ENCODE measurements at regions not wholly inside any gene's neighbourhood (a gene's known extent, or its start where the extent isn't known, plus 50 kb on each side); places are given as distances from the start of the nearest gene placed in this dataset.

DNA sequence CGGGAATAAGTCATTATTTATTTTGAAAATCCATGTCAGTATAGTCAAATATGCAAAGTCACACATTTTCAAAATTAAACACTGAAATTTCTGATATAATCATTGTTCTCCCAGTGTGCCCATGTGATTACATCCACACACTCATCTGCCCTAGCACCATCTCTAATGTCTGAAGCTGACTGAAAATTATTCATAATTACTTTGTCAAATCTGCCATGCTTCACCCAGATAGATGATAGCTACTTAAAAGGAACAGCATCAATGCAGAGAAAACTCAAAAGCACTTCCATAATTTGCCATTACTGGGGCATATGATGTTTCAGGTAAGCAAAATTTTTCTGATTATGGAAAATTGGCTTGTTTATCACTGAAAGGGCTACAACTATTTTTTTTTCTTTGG is 1433.3 kb upstream of the IGFBP7 start:
- Histone ChIP-seq H3K27me3 (ENCODE audit: control insufficient read depth, insufficient read depth, low read length) (no peaks in the 10 kb centered on the region), H3K9ac (ENCODE audit: low read length) (no peak overlapping the region), H3K4me1 (ENCODE audit: control insufficient read depth, insufficient read depth, low read length) (no peaks in the 10 kb centered on the region), H3K9me3 (ENCODE audit: control insufficient read depth, low read length) (no peaks in the 10 kb centered on the region), H3K4me3 (ENCODE audit: low read length) (no peak overlapping the region), H3K36me3 (ENCODE audit: control insufficient read depth, insufficient read depth, low read length) (no peaks in the 10 kb centered on the region)

GRCh38 chr4:58541926-58542325 is 1431.7 kb upstream of the IGFBP7 start:
- H3K36me3 ChIP-seq (ENCODE audit: control insufficient read depth, insufficient read depth, low read length): no peaks in the 10 kb centered on the region
- H3K4me1 ChIP-seq (ENCODE audit: control insufficient read depth, insufficient read depth, low read length): no peaks in the 10 kb centered on the region
- no peak overlapping the region for H3K9ac ChIP-seq (ENCODE audit: low read length)
- H3K27me3 ChIP-seq (ENCODE audit: control insufficient read depth, insufficient read depth, low read length): no peaks in the 10 kb centered on the region
- no peak overlapping the region for H3K4me3 ChIP-seq (ENCODE audit: low read length)
- H3K9me3 ChIP-seq (ENCODE audit: control insufficient read depth, low read length): no peaks in the 10 kb centered on the region

DNA sequence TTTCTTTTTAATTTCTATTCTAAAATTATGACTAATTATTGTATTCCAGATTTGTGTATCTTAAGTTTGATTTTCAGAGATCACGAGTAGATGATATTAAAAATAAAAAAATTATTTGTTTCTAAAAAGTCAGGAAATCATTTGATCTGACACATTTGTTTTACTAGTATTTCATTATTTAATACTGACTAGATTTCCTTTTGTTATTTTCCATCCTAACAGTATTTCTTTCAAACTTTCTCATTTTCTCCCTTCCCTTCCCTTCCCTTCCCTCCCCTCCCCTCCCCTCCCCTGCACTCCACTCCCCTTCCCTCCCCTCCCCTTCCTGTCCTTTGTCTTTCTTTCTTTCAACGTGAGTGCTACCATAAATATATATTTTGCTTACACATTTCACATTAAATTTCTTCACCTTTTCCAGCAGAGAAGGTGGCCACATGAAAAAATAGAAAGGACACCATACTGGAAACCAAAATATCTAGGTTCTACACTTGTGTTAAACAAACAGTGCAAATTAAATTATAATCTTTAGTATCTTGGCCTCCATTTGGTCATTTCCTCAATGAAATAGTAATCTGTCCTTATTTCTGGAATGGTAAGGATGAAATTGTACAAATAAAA is 1412.7 kb upstream of the IGFBP7 start:
- Histone ChIP-seq H3K9me3 (ENCODE audit: control insufficient read depth, low read length) (no peaks in the 10 kb centered on the region), H3K27me3 (ENCODE audit: control insufficient read depth, insufficient read depth, low read length) (no peaks in the 10 kb centered on the region), H3K4me3 (ENCODE audit: low read length) (no peak overlapping the region), H3K9ac (ENCODE audit: low read length) (no peak overlapping the region), H3K36me3 (ENCODE audit: control insufficient read depth, insufficient read depth, low read length) (no peaks in the 10 kb centered on the region), H3K4me1 (ENCODE audit: control insufficient read depth, insufficient read depth, low read length) (no peaks in the 10 kb centered on the region)

DNA sequence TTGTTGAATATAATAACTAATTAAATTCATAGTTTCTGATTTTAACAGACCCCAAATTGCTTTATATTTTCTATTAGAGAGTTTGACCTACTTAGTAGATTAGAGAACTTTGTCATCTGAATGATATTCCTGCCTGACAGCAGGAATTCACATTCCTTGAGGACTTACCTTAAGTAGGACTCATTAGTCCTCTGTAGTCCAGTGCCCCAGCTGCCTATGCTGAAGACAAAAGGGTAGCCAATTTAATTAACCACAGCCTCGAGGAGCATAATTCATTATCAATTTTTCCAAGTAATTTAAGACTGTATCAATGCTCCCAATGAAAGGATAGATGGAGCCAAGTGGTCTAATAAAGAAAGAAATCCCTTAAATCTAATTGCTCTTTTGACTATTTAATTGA is 1405.0 kb upstream of the IGFBP7 start:
- Histone ChIP-seq H3K4me3 (ENCODE audit: low read length) (no peak overlapping the region), H3K36me3 (ENCODE audit: control insufficient read depth, insufficient read depth, low read length) (no peaks in the 10 kb centered on the region), H3K9me3 (ENCODE audit: control insufficient read depth, low read length) (no peaks in the 10 kb centered on the region), H3K9ac (ENCODE audit: low read length) (no peak overlapping the region), H3K27me3 (ENCODE audit: control insufficient read depth, insufficient read depth, low read length) (no peaks in the 10 kb centered on the region), H3K4me1 (ENCODE audit: control insufficient read depth, insufficient read depth, low read length) (no peaks in the 10 kb centered on the region)

DNA sequence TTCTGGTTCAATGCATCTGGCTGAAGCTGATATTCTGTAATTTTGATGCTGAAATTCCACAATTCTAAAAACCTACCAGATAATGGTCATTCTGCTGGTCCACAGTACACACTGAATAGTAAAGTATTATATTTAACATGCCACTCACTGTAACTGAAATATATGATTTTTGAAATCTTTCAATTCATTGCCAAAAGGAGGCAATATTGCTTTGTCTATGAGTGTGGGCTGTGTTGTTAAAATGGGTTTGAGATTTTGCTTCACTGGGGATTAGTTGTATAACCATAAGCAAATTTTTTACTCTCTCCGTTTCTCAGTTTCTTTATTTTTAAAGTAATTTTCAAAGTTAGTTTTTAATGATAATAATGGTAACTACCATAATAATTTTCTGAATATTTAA is 1404.1 kb upstream of the IGFBP7 start:
- H3K9me3 ChIP-seq (ENCODE audit: control insufficient read depth, low read length): no peaks in the 10 kb centered on the region
- H3K36me3 ChIP-seq (ENCODE audit: control insufficient read depth, insufficient read depth, low read length): no peaks in the 10 kb centered on the region
- no peak overlapping the region for H3K9ac ChIP-seq (ENCODE audit: low read length)
- no peaks in the 10 kb centered on the region for H3K4me1 ChIP-seq (ENCODE audit: control insufficient read depth, insufficient read depth, low read length)
- H3K4me3 ChIP-seq (ENCODE audit: low read length): no peak overlapping the region
- no peaks in the 10 kb centered on the region for H3K27me3 ChIP-seq (ENCODE audit: control insufficient read depth, insufficient read depth, low read length)

- H3K36me3 ChIP-seq (ENCODE audit: control insufficient read depth, insufficient read depth, low read length): no peaks in the 10 kb centered on the region
- H3K4me1 ChIP-seq (ENCODE audit: control insufficient read depth, insufficient read depth, low read length): no peaks in the 10 kb centered on the region
- no peak overlapping the region for H3K9ac ChIP-seq (ENCODE audit: low read length)
- H3K9me3 ChIP-seq (ENCODE audit: control insufficient read depth, low read length): no peaks in the 10 kb centered on the region
- H3K4me3 ChIP-seq (ENCODE audit: low read length): no peak overlapping the region
- H3K27me3 ChIP-seq (ENCODE audit: control insufficient read depth, insufficient read depth, low read length): no peaks in the 10 kb centered on the region
These were observed 1400.5 kb upstream of the IGFBP7 start for GRCh38 chr4:58510652-58511051.

GRCh38 chr4:58507079-58507478 is 1396.9 kb upstream of the IGFBP7 start:
- Histone ChIP-seq H3K4me3 (ENCODE audit: low read length) (no peak overlapping the region), H3K4me1 (ENCODE audit: control insufficient read depth, insufficient read depth, low read length) (no peaks in the 10 kb centered on the region), H3K27me3 (ENCODE audit: control insufficient read depth, insufficient read depth, low read length) (no peaks in the 10 kb centered on the region), H3K9ac (ENCODE audit: low read length) (no peak overlapping the region), H3K9me3 (ENCODE audit: control insufficient read depth, low read length) (no peaks in the 10 kb centered on the region), H3K36me3 (ENCODE audit: control insufficient read depth, insufficient read depth, low read length) (no peaks in the 10 kb centered on the region)

DNA sequence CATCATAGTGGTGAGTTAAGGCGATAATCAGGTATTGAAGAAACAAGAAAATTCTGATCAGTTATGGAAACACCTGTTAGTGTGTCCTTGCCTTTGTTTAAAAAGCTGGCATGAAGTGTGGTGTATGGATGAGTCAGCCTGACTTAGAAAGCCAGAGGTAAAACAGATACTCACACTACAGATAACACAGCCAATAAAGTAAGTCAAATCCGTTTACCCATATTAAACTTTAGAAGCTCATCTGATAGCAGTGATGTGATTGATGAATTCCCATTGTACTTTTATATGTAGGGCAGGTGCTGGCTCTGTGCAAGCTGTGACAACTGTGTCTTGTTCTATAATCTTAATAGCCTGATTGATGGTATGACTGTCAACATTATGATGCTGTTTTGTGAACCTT is 1392.7 kb upstream of the IGFBP7 start:
- no peaks in the 10 kb centered on the region for H3K27me3 ChIP-seq (ENCODE audit: control insufficient read depth, insufficient read depth, low read length)
- no peaks in the 10 kb centered on the region for H3K9me3 ChIP-seq (ENCODE audit: control insufficient read depth, low read length)
- H3K9ac ChIP-seq (ENCODE audit: low read length): no peak overlapping the region
- no peaks in the 10 kb centered on the region for H3K4me1 ChIP-seq (ENCODE audit: control insufficient read depth, insufficient read depth, low read length)
- H3K4me3 ChIP-seq (ENCODE audit: low read length): no peak overlapping the region
- no peaks in the 10 kb centered on the region for H3K36me3 ChIP-seq (ENCODE audit: control insufficient read depth, insufficient read depth, low read length)

DNA sequence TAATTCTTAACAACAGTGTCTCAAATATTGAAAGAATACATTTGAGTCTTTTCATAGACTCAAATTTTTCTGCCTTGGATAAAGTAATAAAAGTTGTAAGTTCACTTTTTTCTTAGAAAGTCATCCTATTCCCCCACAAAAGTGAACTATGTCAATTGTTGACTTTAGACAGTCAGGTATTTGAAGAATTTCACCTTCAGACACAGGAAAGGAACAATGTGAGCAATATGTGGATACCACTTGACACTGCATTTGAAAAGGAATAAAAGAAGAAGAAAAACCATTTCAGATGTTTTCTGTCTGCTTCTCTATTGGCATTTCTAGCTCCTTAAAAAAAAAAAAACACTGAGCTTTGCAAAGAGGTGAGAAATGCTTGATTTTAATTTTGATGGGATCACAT is 1389.0 kb upstream of the IGFBP7 start:
- Histone ChIP-seq H3K9me3 (ENCODE audit: control insufficient read depth, low read length) (no peaks in the 10 kb centered on the region), H3K4me3 (ENCODE audit: low read length) (no peak overlapping the region), H3K36me3 (ENCODE audit: control insufficient read depth, insufficient read depth, low read length) (no peaks in the 10 kb centered on the region), H3K9ac (ENCODE audit: low read length) (no peak overlapping the region), H3K4me1 (ENCODE audit: control insufficient read depth, insufficient read depth, low read length) (no peaks in the 10 kb centered on the region), H3K27me3 (ENCODE audit: control insufficient read depth, insufficient read depth, low read length) (no peaks in the 10 kb centered on the region)

DNA sequence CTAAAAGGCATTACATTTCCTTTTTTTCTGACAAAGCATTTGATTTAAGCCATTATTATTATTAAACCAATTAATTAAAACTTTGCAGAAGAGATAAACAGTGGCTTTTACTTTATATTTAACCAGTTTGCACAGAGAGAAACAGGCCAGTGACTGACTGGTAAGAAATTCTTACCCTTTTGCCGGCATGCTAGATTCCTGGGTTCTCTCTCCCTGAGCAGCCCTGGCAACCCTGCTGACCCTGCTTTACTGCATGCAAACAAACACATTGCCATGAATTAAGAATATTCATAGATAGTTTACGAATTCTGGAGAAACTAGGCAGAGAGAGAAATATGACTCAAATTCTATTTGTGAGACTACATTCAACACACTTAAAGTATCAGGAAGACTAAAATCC is 1381.4 kb upstream of the IGFBP7 start:
- Histone ChIP-seq H3K9me3 (ENCODE audit: control insufficient read depth, low read length) (no peaks in the 10 kb centered on the region), H3K9ac (ENCODE audit: low read length) (no peak overlapping the region), H3K27me3 (ENCODE audit: control insufficient read depth, insufficient read depth, low read length) (no peaks in the 10 kb centered on the region), H3K4me3 (ENCODE audit: low read length) (no peak overlapping the region), H3K36me3 (ENCODE audit: control insufficient read depth, insufficient read depth, low read length) (no peaks in the 10 kb centered on the region), H3K4me1 (ENCODE audit: control insufficient read depth, insufficient read depth, low read length) (no peaks in the 10 kb centered on the region)

- Histone ChIP-seq H3K4me3 (ENCODE audit: low read length) (no peak overlapping the region), H3K27me3 (ENCODE audit: control insufficient read depth, insufficient read depth, low read length) (no peaks in the 10 kb centered on the region), H3K36me3 (ENCODE audit: control insufficient read depth, insufficient read depth, low read length) (no peaks in the 10 kb centered on the region), H3K9me3 (ENCODE audit: control insufficient read depth, low read length) (no peaks in the 10 kb centered on the region), H3K9ac (ENCODE audit: low read length) (no peak overlapping the region), H3K4me1 (ENCODE audit: control insufficient read depth, insufficient read depth, low read length) (no peaks in the 10 kb centered on the region)
These were observed 1367.8 kb upstream of the IGFBP7 start for GRCh38 chr4:58477950-58478349.

GRCh38 chr4:58477513-58477912 is 1367.3 kb upstream of the IGFBP7 start:
- no peak overlapping the region for H3K4me3 ChIP-seq (ENCODE audit: low read length)
- H3K36me3 ChIP-seq (ENCODE audit: control insufficient read depth, insufficient read depth, low read length): no peaks in the 10 kb centered on the region
- H3K27me3 ChIP-seq (ENCODE audit: control insufficient read depth, insufficient read depth, low read length): no peaks in the 10 kb centered on the region
- H3K4me1 ChIP-seq (ENCODE audit: control insufficient read depth, insufficient read depth, low read length): no peaks in the 10 kb centered on the region
- H3K9ac ChIP-seq (ENCODE audit: low read length): no peak overlapping the region
- H3K9me3 ChIP-seq (ENCODE audit: control insufficient read depth, low read length): no peaks in the 10 kb centered on the region

GRCh38 chr4:58475097-58475496 is 1364.9 kb upstream of the IGFBP7 start:
- Histone ChIP-seq H3K9ac (ENCODE audit: low read length) (no peak overlapping the region), H3K36me3 (ENCODE audit: control insufficient read depth, insufficient read depth, low read length) (no peaks in the 10 kb centered on the region), H3K4me3 (ENCODE audit: low read length) (no peak overlapping the region), H3K27me3 (ENCODE audit: control insufficient read depth, insufficient read depth, low read length) (no peaks in the 10 kb centered on the region), H3K4me1 (ENCODE audit: control insufficient read depth, insufficient read depth, low read length) (no peaks in the 10 kb centered on the region), H3K9me3 (ENCODE audit: control insufficient read depth, low read length) (no peaks in the 10 kb centered on the region)
